Keratinocyte (primary cell): ENCODE measurements at regions not wholly inside any gene's neighbourhood (a gene's known extent, or its start where the extent isn't known, plus 50 kb on each side); places are given as distances from the start of the nearest gene placed in this dataset.

Source experiments
- CTCF ChIP-seq, 3 experiments: IDR thresholded peaks in 1 of 3; conservative IDR thresholded peaks in 1 of 3; optimal IDR thresholded peaks in 1 of 3; 2 replicates in 2 of 3; 3 replicates in 1 of 3; pipeline versions ENCODE3 to v1.5.1; 2011; ENCODE audit warnings: low read length in 3 of 3, mild to moderate bottlenecking in 3 of 3, moderate library complexity in 2 of 3, control low read depth in 1 of 3, inconsistent platforms in 1 of 3; ENCODE audit not compliant: insufficient read depth in 2 of 3; ENCODE audit errors: extremely low read depth in 1 of 3
- EZH2 ChIP-seq: IDR thresholded peaks from one replicate; pipeline ENCODE4 v1.6.1; 2012; ENCODE audit warnings: inconsistent platforms, mild to moderate bottlenecking, low read length, moderate library complexity

- TF ChIP-seq CTCF (optimal IDR thresholded peaks at IDR 0.05 in 1 of 3, IDR thresholded peaks at IDR 0.05 in 1 of 3, conservative IDR thresholded peaks at IDR 0.05 in 1 of 3; ENCODE audit: extremely low read depth in 1 of 3, insufficient read depth in 2 of 3, low read length in 3 of 3): no peak
- TF ChIP-seq EZH2: no peak
These were observed 123.9 kb upstream of the GC start for GRCh38 chr4:71907782-71908181.
